DMS 273 treated with DMSO at 0.1 percent for 48 hours (cell line): ENCODE measurements at regions not wholly inside any gene's neighbourhood (a gene's known extent, or its start where the extent isn't known, plus 50 kb on each side); places are given as distances from the start of the nearest gene placed in this dataset.
A peak's percentile ranks its signal among the peaks of the same experiment; 100 is the strongest.

Experiments used
- DNase-seq: peaks from one replicate; lab custom pipeline; 2025; lab: John Stamatoyannopoulos, UW

DNA sequence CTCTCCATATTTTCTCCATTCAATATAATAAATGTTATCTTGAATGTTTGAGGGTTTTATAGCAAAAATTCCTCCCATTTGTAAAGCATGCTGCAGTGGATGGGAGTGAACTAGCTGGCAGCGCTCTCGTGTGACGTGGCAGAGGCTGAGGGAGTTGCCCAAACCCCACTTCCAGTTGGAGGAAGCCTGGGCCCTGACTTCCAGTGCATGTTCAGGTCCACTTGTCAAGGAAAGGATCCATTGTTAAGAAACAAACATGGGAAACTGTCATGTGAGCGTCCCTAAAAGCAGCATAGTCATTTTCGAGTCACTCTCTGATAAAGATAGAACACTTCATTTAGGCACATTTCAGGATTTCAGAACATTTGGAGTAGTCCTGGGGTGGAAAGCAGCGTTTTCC lies 116.6 kb downstream of the SLC25A47 start:
- DNase-seq: no peak

GRCh38 chr14:100440207-100440631 lies 117.1 kb downstream of the SLC25A47 start:
- peak; percentile 43 for DNase-seq

GRCh38 chr14:100440758-100441203 lies 117.6 kb downstream of the SLC25A47 start:
- no peak for DNase-seq

GRCh38 chr14:100441271-100441947 lies 118.3 kb downstream of the SLC25A47 start:
- no peak for DNase-seq

DNA sequence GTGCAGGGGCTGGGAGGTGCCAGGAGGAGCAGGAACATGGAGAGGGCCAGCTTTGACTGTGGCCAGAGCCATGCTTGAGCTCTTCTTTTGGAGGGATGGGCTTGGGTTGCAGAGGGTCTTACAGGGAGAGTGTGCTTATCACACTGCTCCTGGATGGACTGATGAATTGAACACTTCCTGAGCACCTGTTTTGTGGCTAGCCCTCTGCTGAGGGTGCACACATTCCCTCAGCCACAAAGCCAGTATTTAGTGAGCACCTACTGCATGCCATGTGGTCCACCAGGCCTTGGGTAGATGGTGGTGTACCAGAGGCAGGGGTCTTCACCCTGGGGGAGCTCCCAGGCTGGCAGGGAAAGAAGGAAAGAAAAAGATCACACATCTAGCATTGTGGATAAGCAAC lies 118.9 kb downstream of the SLC25A47 start:
- no peak for DNase-seq

DNA sequence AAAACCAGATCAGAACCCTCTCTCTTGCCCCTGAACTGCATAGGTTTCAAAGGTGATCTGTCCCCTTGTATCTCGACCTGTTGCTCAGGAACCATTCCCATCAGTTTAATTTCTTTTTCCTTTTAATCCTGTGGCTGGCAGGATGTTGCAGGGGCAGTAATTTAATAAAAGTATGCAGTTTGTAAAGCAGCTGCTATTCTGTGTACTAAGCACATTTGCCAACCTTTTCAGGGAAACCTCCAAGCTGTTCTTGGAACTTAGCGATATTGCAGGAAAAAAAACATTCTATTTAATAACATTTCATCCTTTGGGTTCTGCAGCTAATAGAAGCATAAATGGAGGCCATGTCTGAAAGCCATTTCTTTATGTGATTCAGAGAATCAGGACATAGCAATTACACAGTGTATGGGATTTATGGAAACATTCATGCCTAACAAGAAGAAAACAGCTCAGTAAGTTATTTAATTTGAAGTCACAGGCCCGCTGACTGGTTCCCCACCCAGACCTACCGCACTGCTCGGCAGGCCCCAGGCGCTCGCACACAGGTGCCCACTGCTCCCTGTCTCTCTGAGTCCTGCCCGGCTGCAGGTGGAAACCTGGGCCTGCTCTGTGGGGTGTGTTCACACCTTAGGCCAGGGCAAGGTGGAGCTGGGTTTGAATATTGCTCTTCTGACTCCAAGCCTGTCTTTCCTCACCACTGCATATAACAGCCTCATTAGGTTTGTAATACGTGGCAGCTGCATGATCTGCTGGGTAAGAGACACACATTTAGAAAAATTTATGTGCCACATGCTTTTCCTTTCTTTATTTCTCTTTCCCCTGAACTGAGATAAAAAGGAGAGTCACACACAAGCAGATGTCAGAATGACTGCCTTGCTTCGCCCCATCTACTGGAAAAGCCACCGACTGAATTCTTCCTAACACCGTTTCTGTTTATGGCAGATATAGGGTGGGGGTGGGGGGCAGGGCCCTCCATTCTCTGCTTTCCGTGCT lies 119.7 kb downstream of the SLC25A47 start:
- DNase-seq: no peak

- DNase-seq: no peak
Observed at GRCh38 chr14:100443603-100444002, 120.5 kb downstream of the SLC25A47 start.

GRCh38 chr14:100445436-100446088 lies 122.4 kb downstream of the SLC25A47 start:
- DNase-seq: no peak

- DNase-seq: no peak
Observed at GRCh38 chr14:100446572-100446971, 123.4 kb downstream of the SLC25A47 start.

DNA sequence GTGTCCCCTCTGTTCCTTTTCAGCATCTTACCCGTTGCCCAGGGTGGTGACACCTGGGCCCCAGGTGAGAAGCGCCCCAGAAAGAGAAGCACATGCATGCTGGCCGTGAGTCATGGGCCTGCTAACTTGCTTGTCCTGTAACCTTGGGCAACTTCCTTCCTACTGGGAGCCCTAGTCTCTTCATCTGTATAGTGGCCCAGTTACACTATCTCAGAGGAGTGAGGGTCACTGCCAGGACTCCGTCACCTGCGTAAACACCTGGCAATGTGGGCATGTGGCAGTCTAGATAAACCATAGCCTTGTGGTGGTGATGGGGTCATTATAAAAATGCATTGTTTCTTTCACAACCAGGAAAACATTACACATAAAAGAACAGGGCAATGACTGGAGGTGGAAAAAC lies 125.2 kb downstream of the SLC25A47 start:
- DNase-seq: no peak

GRCh38 chr14:100449225-100449987 lies 126.3 kb downstream of the SLC25A47 start:
- no peak for DNase-seq

GRCh38 chr14:100450049-100450448 lies 126.9 kb downstream of the SLC25A47 start:
- no peak for DNase-seq

- no peak for DNase-seq
Observed at GRCh38 chr14:100450736-100451135, 127.6 kb downstream of the SLC25A47 start.

- DNase-seq: no peak
Observed at GRCh38 chr14:100451264-100451663, 128.1 kb downstream of the SLC25A47 start.

- no peak for DNase-seq
Observed at GRCh38 chr14:100453930-100454329, 130.8 kb downstream of the SLC25A47 start.

DNA sequence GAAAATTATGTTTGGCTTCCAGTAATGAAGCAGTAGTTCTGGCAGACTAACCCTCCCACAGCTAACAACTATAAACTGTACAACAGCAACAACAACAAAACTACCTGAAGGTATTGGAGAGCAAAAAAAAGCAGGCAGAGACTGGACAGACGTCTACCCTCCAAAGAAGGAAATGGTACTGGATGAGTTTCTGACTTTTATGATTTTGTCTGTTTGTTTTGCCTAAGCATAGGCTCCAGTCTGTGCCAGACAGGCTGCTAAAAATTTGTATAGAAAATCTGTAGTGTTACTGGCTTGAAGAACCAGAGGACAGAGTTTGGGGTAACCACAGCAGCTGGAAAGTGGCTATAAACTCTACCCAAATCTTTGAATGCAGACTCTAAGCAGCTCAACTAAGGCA lies 131.3 kb downstream of the SLC25A47 start:
- no peak for DNase-seq

DNA sequence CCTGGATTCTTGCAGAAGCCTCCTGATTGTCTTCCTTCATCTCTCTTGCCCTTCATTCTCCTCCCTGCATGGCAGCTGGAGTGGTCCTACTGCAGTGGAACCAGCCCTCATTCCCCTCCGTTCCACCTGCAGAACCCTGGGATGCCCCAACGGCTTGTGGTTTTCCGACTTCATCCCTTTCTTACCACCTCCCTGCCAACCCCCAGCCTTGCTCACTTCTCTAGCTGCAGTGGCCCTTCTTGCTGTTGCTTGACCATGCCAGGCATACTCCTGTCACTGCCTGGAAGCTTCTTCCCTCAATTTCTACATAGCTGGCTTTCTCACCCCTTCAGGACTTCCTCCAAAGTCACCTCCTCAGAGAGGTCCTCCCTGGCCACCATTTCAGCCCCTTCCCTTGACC lies 123.3 kb downstream of the BEGAIN start:
- no peak for DNase-seq

DNA sequence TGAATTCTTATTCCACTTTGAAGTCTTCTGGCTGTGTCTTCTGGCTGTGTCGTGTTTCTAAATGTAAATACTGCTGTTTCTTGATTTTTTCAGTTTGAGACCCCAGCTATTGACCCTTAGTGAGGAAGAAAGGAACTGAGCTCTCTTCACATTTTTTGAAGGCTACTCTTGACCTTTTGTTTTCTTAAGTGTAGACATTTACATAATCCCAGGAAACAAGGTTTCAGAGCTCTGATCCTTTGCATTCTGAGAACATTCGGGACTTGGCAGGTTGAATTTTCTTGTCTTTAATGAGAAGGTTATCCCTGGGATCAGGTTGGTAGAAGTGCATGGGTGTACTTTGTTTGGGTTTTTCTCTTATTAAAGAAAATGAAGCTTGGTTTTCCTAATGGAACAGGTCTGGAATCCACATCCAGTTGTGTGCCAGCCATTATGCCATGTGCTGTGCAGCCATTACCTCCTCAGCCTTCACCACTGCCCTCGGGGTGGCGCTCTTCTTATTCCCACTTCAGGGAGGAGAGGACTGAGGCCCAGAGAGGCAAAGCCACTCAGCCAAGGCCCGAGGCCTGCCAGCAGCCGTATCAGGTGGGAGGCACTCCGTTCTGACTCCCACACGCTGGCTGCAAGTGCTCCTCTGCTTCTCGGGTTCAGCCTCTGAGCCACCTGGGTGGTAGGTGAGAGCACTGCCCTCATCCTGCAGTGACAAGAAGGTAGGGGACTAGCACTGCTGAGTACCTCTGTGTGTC lies 120.9 kb downstream of the BEGAIN start:
- no peak for DNase-seq

DNA sequence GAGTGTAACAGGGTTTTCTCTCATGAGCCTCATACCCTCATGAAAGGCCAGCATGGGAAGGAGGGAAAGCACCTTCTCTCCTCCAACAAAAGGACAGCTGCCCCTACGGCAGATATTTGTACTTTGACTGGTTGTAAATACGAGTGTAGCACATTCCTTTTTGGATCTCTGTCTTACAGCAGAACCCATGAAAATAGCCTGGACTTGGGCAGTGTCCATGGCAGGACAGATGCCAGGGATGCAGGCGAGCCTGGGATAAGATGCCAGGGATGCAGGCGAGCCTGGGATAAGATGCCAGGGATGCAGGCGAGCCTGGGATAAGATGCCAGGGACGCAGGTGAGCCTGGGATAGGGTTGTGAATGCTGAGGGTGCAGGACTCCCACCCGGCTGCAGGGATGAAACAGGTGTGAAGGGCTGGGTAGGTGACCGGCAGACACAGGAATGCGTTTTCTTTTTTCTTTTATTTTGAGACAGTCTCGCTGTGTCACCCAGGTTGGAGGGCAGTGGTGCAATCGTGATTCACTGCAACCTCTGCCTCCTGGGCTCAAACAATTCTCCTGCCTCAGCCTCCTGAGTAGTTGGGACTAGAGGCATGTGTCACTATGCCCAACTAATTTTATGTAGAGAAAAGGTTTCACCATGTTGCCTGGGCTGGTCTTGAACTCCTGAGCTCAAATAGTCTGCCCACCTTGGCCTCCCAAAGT lies 120.0 kb downstream of the BEGAIN start:
- no peak for DNase-seq

DNA sequence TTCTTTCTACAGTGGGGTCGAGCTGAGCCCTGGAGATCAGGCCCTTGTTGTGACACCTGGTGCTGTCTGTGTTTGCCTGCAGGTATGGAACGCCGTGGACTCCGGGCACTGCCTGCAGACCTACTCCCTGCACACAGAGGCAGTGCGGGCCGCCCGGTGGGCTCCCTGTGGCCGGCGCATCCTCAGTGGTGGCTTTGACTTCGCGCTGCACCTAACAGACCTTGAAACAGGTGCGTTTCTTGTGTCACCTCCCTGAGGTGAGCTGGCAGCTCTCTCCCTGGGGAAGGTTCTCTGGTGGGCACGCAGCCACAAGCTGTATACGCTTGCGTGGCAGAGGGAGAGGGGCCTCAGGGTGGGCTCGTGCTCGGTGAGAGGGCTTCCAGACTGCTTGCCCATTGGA lies 119.3 kb downstream of the BEGAIN start:
- no peak for DNase-seq
